Left cardiac atrium (tissue), 4 donors: ENCODE measurements at regions not wholly inside any gene's neighbourhood (a gene's known extent, or its start where the extent isn't known, plus 50 kb on each side); places are given as distances from the start of the nearest gene placed in this dataset.

Experiments used
- ATAC-seq, 2 donors: fragments of 200-7000 bp; cut with Tn5 transposase; one replicate each; pipeline ENCODE4 v1.9.1; 2020; ENCODE audit warnings: mild to moderate bottlenecking in 2 of 2, moderate library complexity in 2 of 2
- DNase-seq: peaks from one replicate; pipeline ENCODE4 v3.0.0-alpha.2; 2020
- intact Hi-C, 2 donors: fragments of 100-400 bp; cut with DNase I; formaldehyde crosslinking; loops; one replicate each; pipeline versions ENCODE4 v1.14.1 to v1.15.1; 2022 to 2023
- donor health status: DM: no; HTN: yes; CAD: no.
- donor health status: DM: no; HTN: yes; CAD: no; lungs with severe emphysema.
- donor health status: DM: yes; HTN: yes; CAD: no.
- donor health status: Dilated cardiomyopathy.

DNA sequence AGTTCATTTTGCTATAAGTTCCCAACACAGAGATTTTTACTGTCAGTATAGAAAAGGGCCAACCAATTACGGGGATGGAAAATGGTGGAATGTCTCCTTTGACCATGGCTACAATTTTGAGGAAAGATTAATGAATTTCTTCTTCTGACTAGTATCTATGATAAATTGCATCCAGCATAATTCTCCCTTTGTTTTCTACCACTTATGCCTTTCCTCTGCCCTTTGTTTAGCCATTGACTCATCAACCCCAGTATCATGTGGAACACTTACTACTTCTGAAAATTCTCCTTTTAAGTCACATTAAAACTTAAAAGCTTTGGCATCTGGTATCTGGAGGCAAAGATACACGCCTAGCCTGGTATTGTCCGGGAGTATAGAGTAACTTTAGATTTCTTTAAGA lies 92.9 kb upstream of the CADPS start:
- intact Hi-C loops: no loop called here
- no peak for ATAC-seq
- DNase-seq: no peak

DNA sequence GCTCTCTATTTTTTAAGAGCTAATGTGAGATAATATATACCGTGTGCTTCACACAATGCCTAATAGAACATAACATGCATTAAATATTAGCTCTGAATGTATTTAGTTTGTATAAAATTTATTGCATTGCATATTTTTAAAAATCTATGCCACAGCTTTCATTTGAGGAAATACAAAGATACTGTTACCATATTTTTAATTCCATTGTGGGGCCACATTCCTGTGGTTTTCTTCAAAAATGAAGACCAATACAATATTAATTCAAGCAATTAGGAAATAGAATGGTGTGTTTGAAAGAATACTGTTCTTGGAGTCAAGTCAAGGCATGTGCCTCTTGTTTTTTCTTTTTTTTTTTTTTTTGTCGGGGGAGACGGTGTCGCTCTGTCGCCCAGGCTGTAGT lies 95.4 kb upstream of the CADPS start:
- ATAC-seq (no peak), DNase-seq (no peak)
- intact Hi-C loops: no loop called here

DNA sequence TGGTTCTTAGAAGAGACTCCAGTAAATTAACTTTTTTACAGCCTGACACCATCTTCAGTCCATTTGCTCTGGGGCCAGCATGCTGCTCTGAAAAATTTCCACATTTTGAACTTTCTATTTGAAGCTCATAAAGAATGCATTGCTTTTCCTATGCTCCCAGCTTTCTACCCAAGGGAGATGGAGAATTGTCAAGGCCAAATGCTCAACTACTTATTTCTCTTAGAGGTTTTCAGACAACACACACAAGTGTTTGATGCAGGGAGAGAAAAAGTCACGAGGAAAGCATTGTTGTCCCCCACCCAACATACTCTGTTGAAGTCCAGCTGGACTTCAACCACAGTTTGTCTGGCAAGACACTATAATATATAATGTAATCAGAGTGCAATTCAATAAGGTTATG lies 100.3 kb upstream of the CADPS start:
- no peak for ATAC-seq
- intact Hi-C loops: no loop called here
- no peak for DNase-seq

DNA sequence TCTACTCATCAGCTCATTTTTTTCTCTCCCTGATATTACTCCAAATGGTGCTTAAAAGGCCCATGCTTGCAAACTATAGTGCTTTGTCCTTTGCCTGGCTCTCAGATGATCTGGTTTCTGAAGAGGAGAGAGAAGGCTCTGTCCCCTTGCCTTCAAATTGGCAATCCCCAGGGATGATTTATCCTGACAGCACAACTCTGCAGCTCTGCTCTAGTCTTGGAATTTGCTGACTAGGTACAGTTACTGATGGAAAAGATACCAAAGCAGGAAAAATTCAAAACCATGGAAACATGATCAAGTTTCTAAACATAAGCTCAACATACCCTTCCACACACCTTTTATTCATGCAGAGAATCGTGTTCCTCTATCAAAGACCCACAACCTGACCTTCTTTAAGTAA lies 106.7 kb upstream of the CADPS start:
- ATAC-seq (no peak), DNase-seq (no peak)
- intact Hi-C loops: no loop called here

DNA sequence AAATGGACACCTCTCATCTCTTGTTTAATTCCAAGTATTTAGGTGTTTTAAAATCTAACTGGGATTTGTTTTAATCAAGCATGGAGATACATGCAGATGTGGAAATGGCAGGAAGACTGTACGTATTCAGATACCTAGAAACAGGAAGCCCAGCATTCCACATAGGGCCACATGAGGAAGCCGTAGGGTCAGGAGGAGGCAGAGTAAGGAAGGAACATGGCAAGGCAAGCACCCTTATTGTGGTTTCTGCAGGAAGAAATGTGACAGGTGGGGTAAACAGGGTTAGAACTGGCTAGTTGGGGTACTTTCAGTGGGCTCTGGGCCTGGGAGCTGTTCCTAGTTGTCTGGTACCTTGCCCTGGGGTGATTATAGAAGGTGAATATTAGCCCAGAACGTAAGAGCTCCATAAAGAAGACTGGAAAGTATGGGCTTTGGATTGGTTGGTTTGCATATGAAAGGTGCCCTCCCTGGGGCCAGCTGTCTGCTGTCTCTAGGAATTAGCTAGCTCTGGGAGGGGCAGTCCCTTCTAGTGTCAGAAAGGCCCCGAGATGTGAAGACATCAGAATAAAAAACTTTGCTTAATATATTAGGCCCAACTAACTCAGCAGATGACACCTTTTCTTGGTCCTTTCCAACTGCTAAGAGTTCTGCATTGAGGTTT lies 107.7 kb upstream of the CADPS start:
- DNase-seq: no peak
- ATAC-seq: no peak
- intact Hi-C loops: no loop called here

DNA sequence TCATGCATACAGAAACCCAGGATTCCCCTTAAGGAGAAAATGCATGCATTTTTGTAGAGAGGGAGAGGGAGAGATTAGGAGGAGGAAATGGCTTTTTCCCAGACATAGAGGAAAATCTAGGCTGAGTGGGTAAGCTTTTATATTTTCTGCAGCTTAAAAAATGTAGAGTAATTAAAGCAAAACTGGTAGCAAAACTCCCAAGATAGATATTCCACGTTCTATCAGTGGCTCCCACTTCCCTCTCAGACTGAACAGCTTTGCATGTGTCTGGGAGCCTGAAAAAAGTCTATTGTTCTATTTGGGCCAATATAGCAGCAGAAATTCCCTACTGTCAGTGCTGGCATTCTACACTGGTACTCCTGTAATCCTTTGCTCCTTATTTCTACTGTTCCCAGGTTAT lies 110.8 kb upstream of the CADPS start:
- no peak for DNase-seq
- intact Hi-C loops: no loop called here
- no peak for ATAC-seq

DNA sequence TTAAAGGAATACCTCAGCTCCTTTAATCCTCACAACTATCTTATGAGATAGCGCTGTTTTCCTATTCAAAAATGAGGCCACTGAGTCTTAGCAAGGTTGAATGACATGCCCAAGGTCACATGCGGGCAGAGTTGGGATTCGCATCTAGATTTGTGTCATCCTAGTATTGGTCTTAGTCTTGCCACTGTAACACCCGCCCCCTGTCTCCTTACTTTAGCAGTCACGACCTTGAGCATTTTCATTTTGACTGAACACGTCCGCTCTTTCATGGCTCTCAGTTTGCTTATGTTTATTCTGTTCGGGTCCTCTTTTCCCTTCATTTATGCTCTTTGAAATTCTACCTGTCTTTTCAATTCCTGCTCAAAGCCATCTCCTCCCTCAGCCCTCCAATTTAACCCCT lies 112.5 kb upstream of the CADPS start:
- intact Hi-C loops: no loop called here
- no peak for ATAC-seq
- DNase-seq: no peak

DNA sequence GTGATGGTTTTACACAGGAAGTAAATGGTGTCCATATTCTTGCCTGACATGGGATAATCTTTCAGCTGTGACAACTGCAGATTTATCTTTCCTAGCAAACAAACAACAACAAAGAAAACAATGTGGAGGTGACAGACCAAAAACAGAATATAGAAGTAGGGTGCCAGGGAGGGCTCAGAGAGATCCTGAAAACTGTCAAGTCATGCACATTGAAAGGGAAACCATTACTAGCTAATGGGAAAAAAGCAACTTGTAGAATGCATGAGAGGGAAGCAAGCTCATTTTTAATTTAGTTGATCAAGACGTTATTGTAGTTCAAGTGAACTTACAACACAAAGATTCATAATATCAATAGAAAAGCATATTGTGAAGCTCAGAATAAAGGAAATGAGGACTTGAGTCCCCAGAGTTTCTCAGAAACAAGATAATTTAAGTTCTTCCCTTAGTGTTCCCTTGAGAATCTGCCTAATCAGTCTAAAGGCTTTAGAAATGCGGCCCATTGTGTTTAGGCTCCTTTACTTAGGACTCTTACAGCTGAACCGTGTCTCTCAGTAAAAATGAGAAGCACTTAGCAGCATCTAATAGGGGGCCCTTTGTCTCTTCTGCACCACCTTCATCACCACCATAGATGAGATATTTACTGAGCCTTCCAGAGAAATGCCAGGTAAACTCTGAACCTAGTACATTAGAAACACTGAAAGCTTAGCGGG lies 115.6 kb upstream of the CADPS start:
- no peak for DNase-seq
- intact Hi-C loops: no loop called here
- ATAC-seq: no peak

DNA sequence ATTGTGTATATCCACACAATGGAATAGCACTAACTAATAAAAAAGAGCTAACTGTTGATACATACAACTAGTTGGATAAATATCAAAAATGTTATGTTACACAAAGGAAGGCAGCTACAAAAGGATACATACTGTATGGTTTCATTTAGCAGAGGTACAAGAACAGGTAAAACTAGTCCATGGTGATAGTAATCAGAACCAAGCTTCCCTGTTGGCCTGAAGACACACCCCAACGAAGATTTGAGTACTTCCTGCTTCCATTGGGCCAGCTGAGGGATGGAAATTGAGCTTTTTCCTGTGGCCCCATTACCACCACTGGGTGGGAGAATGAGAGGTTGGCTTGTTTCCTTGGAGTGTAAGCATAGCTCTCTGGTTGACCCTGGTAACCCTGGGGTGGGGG lies 117.3 kb upstream of the CADPS start:
- ATAC-seq (no peak), DNase-seq (no peak)
- intact Hi-C loops: no loop called here

DNA sequence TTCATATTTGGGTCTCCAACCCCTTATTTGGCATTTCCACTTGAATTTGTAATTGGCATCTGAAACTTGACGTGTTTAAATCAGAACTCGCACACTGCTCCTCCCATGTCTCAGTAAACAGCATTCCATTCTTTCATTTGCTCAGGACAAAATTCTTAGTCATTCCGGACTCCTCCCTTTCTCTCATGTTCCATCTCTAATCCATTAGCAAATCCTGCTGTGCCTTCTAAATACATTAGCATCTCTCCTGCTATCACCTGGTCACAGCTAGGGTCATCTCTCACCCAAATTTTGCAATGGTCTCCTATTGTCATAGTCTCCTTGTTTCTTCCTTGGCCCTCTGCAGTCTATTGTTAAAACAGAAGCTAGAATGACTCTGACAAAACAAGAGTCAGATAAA lies 119.9 kb upstream of the CADPS start:
- ATAC-seq (no peak), DNase-seq (no peak)
- intact Hi-C loops: no loop called here

DNA sequence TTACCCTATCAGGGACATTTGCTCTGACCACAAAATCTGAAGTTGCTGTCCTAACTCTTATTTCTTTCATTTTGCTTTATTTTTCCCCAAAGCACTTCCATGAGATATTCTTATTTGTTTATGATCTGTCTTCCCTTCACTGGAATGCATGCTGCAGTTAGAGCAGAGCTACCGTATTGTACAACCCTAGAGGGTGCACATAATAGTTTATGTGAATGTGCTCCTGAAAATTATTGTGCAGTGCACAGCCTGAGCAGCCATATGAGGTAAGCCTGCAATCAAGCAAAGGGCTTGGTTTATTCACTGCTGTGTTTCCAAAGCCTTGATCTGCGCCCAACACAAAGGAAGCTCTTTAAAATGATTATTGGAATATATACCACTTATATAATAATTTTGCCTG lies 120.3 kb upstream of the CADPS start:
- ATAC-seq: no peak
- DNase-seq: no peak

DNA sequence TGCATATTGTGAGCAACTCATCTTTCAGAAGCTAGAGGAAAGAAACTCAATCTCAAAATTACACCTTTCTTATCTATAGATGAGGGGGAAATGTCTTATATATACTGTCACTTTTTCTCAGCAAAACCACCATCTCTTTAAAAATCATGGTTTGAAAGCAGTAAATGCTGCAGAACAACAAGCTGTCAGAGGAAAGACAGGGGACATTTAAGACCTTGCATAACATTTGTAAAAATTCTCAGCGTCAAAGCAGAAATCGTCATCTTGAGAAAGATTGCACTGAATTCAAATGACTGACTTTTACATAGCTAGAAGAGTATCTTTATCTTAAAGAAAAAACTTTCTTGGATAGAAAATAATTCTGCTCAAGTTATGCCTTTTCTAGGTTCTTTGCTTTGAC lies 122.2 kb upstream of the CADPS start:
- intact Hi-C loops: no loop called here
- ATAC-seq (no peak), DNase-seq (no peak)

More for the DNA sequence above, 120.3 kb upstream of the CADPS start:
- intact Hi-C loops: no loop called here

DNA sequence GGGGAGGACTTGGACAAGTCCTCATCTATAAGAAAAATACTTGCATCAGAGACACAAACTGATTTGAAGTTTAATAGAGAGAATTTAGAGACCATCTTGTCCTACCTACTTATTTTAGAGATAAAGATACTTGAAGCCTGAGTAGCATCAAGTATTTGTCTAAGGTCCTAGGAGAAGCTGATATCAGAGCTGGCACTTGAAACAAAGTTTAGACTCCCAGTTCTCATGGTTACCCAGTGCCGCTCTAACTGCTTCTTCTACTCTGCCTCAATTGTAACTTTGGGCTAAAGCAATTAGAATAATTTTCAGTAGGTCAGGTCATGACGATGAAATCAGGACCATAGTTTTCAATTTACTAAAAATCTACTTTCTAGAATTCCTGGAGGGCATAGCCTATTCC lies 123.9 kb upstream of the CADPS start:
- ATAC-seq: no peak
- intact Hi-C loops: no loop called here
- no peak for DNase-seq

DNA sequence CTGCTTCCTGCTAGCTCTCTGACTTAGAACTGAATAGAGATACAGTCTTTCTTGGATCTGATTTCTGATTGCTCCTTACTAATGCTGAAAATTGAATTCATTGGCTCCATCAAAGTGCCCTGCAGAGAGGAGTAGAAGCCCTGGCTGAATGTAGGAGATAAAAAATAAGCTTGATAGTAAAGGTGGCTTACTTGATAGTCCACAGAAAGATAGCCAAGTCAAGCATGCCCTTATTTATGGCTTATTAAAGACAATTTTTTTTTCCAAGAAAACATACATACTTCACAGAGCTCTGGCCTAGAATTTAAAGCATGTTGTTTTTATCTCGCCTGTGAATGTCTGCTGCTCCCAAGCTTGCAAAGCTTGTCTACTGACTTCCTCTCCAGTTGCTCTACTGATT lies 124.6 kb upstream of the CADPS start:
- ATAC-seq (no peak), DNase-seq (no peak)

DNA sequence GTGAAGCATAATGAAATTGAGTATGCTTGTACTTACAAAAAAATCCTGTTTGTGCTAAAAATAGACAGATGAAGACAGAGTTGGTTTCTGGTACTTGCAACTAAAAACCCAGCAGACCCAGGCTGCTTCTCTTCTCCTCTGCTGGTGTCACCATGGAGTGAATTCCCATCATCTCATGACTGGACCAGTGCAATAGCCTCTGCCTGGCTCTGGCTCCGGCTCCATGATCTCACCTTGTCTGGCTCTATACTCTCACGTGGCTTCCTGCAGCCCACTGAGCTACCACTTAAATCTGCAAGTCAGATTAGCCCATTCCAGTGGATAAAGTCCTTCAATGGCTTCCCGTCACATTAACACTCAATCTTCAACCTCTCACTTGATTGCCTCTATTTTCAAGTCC lies 129.2 kb upstream of the CADPS start:
- ATAC-seq (no peak), DNase-seq (no peak)
- intact Hi-C loops: no loop called here

More for the DNA sequence above, 124.6 kb upstream of the CADPS start:
- intact Hi-C loops: no loop called here

DNA sequence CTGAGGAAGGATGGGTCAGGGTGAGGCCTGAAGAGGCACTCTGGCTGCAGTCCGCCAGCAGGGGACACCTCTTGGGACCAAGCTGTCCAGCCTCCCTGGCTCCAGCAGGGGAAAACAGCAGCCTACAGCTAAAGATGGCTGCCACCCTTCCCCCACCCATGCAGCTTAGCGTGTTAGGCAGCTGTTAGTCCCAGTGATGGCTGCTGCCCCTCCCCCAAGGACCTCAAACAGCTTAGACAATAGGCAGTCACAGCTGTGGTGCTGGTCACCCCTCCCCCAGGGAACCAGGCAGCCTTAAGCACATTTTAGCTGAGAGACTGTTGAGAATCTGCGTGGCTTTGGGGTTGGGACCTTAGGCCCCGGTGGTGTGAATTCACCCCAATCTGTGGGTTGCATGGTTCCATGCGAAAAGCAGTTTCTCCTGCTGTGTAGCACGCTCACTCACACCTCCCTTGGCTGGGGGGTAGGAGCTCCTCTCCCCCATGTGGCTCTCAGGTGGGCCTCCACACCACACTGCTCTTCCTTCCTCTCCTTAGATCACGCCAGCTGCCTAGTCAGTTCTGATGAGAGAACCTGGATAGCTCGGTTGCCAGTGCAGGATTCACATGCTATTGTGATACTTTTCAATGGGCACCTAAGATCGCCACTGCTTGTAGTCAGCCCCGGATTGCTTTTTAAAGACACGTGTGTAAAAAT lies 140.5 kb upstream of the CADPS start:
- no peak for ATAC-seq
- DNase-seq: no peak
- intact Hi-C loops: no loop called here

DNA sequence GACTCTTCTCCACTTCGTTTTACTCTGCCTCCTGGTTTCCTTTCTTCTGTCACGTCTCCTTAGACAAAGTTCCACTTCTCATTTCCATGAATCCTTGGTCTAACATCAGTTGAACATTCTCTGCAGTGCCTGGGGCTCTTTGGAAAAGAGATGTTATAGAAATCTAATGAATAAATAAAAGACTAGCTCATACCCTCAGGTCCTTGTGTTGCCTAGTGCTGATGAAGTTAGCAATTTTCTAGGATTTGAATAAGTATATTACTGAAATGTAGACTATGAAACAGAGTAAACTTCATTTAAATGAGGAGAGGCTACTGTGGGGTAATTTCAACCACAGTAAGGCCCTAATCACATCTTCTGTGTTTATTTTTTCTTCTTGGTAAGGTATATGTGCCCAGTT lies 146.9 kb upstream of the CADPS start:
- ATAC-seq (no peak), DNase-seq (no peak)
- intact Hi-C loops: no loop called here

DNA sequence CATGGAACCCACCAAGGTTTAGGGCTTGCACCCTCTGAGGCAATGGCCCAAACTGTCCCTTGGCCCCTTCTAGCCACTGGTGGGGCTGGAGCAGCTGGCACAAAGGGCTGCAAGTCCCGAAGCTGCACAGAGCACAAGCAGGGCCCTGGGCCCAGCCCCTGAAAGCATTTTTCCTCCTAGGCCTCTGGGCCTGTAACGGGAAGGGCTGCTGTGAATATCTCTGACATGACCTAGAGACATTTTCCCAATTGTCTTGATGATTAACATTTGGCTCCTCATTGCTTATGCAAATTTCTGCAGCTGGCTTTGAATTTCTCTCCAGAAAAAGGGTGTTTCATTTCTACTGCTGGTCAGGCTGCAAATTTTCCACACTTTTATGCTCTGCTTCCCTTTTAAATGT lies 151.5 kb upstream of the CADPS start:
- DNase-seq (no peak), ATAC-seq (no peak)
- intact Hi-C loops: no loop called here

DNA sequence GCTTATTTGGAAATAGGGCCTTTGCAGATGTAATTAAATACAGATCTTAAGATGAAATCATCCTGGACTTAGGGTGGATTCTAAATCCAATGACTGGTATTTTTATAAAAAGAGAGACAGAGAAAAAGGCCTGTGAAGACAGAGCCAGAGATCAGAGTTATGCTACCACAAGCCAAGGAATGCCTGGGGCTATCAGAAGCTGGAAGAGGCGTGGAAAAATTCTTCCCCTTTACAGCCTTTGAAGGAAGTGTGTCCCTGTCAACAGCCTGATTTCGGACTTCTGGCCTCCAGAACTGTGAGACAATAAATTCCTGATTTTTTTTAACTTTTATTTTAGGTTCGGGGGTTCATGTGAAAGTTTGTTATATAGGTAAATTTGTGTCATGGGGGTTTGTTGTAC lies 154.1 kb upstream of the CADPS start:
- ATAC-seq (no peak), DNase-seq (no peak)
- intact Hi-C loops: no loop called here

DNA sequence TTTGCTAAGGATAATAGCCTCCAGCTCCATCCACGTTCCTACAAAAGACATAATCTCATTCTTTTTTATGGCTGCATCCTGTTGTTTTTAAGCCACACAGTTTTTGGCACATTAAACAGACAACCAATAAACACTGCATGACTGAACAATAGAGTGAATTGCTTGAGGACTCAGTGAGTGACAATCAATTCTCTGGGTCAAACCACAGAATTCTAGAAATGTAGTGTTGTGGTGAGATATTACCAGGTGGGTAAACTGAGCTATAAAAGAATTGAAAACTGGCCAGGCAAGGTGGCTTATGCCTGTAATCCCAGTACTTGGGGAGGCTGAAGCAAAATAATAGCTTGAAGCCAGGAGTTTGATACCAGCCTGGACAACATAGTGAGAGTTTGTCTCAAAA lies 154.7 kb upstream of the CADPS start:
- DNase-seq: no peak
- no peak for ATAC-seq
- intact Hi-C loops: no loop called here

DNA sequence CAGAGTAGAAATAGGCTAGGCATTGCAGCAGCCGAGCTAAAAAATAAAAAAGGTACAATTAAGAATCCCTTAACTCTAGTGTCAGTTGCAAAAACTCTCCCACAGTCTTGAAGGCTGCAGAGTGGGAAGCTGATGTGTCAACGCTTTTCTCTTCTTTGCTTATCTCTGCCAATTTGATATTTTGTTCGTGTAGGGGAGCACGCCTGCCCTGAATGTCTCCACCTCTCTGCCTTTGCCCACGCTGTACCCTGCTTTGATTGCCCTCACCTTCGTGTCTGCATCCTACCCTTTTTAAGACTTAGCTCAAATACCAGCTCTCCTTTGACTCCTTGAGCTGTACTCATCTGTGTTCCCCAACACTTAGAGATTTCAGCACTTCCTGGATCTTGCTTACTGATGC lies 155.4 kb upstream of the CADPS start:
- ATAC-seq: no peak
- intact Hi-C loops: no loop called here
- no peak for DNase-seq
